ENCODE measurements at regions not wholly inside any gene's neighbourhood (a gene's known extent, or its start where the extent isn't known, plus 50 kb on each side); places are given as distances from the start of the nearest gene placed in this dataset.

DNA sequence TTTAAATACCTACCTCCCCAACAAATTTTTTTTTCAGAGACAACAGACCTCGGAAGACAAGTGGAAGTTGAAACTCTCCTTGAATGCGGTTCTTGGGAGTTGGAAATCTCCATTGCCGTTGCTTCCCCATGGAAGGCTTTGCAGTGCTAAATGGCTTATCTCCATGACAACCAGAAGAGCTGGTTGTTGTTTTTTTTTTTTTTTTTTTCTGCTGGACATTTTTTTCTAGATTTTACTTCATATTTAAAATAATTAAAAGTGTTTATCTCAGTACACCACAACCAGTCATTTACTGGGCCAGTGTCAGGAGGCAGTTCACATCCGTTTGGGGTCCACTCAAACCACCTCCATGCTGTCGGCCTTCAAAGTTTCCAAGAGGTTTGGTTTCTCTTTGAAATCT lies 348.5 kb upstream of the PRKCQ start:
- TF ChIP-seq, protein P1, sequence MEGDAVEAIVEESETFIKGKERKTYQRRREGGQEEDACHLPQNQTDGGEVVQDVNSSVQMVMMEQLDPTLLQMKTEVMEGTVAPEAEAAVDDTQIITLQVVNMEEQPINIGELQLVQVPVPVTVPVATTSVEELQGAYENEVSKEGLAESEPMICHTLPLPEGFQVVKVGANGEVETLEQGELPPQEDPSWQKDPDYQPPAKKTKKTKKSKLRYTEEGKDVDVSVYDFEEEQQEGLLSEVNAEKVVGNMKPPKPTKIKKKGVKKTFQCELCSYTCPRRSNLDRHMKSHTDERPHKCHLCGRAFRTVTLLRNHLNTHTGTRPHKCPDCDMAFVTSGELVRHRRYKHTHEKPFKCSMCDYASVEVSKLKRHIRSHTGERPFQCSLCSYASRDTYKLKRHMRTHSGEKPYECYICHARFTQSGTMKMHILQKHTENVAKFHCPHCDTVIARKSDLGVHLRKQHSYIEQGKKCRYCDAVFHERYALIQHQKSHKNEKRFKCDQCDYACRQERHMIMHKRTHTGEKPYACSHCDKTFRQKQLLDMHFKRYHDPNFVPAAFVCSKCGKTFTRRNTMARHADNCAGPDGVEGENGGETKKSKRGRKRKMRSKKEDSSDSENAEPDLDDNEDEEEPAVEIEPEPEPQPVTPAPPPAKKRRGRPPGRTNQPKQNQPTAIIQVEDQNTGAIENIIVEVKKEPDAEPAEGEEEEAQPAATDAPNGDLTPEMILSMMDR (IDR thresholded peaks at IDR 0.05), result no peak
- TF ChIP-seq ZFX (IDR thresholded peaks at IDR 0.05; ENCODE audit: borderline replicate concordance), result no peak
